NB4 (cell line): ENCODE measurements at regions not wholly inside any gene's neighbourhood (a gene's known extent, or its start where the extent isn't known, plus 50 kb on each side); places are given as distances from the start of the nearest gene placed in this dataset.

Experiments
- CTCF ChIP-seq: IDR thresholded peaks from one replicate; pipeline ENCODE4 v1.5.1; 2012; ENCODE audit warnings: low read depth, low read length
- MYC ChIP-seq: IDR thresholded peaks from 2 replicates; pipeline ENCODE4 v1.6.1; 2011; ENCODE audit warnings: low read depth, low read length
- POLR2A ChIP-seq: IDR thresholded peaks from 2 replicates; pipeline ENCODE4 v1.6.1; 2011; ENCODE audit warnings: mild to moderate bottlenecking; ENCODE audit not compliant: insufficient read length; ENCODE audit errors: extremely low read depth

- TF ChIP-seq POLR2A (no peak), CTCF (no peak), MYC (no peak)
Measured at GRCh38 chr10:33861833-33862232, 527.4 kb upstream of the NRP1 start.
